Gastrocnemius medialis (tissue), 4 donors: ENCODE measurements at regions not wholly inside any gene's neighbourhood (a gene's known extent, or its start where the extent isn't known, plus 50 kb on each side); places are given as distances from the start of the nearest gene placed in this dataset.

Experiments
- POLR2A ChIP-seq, 2 donors: fragments of 450-650 bp; IDR thresholded peaks; one replicate each; pipeline ENCODE4 v1.6.1; 2017; ENCODE audit warnings: antibody characterized with exemption in 2 of 2, mild to moderate bottlenecking in 2 of 2, moderate library complexity in 2 of 2
- TF ChIP-seq, protein P1 (sequence below), 5 experiments: fragments of 450-650 bp in 3 of 5; fragments of 200-600 bp in 2 of 5; sonication (generic) in 2 of 5; IDR thresholded peaks in 4 of 5; conservative IDR thresholded peaks in 1 of 5; 1 replicate in 4 of 5; 2 replicates in 1 of 5; pipeline ENCODE4 v1.5.1; 2016 to 2019; ENCODE audit warnings: antibody characterized with exemption in 5 of 5, mild to moderate bottlenecking in 3 of 5, moderate library complexity in 3 of 5

DNA sequence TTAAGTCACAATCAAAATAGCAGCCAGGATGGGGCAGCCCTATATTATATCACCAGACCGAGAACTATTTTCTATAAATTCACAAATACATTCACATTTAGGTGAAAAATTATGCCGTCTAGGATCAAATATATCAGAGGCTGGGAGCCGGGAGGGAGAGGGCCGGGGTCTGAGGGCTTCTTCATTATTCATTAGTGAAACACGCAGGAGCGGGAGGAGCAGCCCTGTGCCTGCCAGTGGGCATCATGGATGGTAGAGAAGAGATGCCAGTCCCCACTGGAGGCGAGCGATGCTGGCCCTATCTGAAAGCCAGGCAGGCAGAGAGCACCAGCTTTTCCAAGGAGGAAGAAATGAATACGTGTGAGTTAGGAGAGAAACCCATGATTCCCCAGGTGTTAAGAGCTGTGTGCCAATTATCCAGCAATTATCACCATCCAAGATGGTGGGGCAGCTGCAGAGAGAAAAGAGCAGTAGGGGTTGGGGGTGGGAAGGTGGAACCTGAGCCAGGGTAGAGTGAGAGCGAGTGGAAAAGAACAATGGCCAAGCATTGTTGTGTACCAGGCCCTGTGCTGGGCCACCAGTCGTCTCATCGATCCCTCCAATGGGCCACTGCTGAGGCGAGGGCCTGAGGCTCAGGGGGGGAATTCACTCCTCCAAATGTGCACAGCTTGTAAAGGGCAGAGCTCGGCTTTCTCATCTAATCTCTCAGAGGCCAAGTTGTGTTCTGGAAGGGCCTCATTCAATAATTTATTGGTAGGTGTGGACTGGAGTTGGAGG lies 261.3 kb upstream of the TLE3 start:
- TF ChIP-seq, protein P1, sequence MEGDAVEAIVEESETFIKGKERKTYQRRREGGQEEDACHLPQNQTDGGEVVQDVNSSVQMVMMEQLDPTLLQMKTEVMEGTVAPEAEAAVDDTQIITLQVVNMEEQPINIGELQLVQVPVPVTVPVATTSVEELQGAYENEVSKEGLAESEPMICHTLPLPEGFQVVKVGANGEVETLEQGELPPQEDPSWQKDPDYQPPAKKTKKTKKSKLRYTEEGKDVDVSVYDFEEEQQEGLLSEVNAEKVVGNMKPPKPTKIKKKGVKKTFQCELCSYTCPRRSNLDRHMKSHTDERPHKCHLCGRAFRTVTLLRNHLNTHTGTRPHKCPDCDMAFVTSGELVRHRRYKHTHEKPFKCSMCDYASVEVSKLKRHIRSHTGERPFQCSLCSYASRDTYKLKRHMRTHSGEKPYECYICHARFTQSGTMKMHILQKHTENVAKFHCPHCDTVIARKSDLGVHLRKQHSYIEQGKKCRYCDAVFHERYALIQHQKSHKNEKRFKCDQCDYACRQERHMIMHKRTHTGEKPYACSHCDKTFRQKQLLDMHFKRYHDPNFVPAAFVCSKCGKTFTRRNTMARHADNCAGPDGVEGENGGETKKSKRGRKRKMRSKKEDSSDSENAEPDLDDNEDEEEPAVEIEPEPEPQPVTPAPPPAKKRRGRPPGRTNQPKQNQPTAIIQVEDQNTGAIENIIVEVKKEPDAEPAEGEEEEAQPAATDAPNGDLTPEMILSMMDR (IDR thresholded peaks at IDR 0.05 in 4 of 5, conservative IDR thresholded peaks at IDR 0.05 in 1 of 5): no peak
- no peak for TF ChIP-seq POLR2A (IDR thresholded peaks at IDR 0.05)
